ENCODE measurements at regions not wholly inside any gene's neighbourhood (a gene's known extent, or its start where the extent isn't known, plus 50 kb on each side); places are given as distances from the start of the nearest gene placed in this dataset.

DNA sequence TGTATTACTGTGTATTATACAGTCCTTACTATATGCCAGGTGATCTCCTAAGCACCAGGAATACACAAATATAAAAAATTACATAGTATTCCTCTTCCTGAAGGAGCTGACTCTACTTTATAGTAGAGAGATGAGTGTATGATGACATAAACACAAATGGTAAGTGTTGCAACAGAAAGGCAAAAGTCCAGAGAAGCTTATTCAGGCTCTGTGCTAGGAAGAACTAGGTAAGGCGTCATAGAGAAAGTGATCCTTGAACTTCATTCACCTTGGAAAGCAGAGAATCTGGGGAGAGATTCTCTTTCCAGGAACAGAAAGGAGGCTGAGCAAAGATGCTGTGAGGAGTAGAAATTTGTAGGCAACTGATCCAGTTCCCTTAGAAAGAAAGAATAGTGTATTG lies 115.0 kb upstream of the KCNIP4 start:
- DNase-seq (ENCODE audit: low read depth, low spot score) (no peak), FAIRE-seq (no peak)
- Histone ChIP-seq H3K9me1 (replicated peaks; ENCODE audit: control insufficient read depth, extremely low read depth, insufficient read depth, low read length) (no peaks in the 10 kb centered on the region), H3K27me3 (ENCODE audit: control insufficient read depth in 2 of 2, insufficient read depth in 2 of 2, low read length in 2 of 2) (no peaks in the 10 kb centered on the region), H3K4me2 (ENCODE audit: insufficient read depth, low read length) (no peak overlapping the region), H3K79me2 (ENCODE audit: control insufficient read depth, insufficient read depth, low read length) (no peaks in the 10 kb centered on the region), H3K4me3 (replicated peaks in 1 of 3; ENCODE audit: insufficient read depth in 1 of 3, low read depth in 1 of 3, low read length in 3 of 3) (no peak overlapping the region), H3K36me3 (ENCODE audit: control insufficient read depth in 2 of 2, extremely low read depth in 1 of 2, insufficient read depth in 2 of 2, low read length in 2 of 2) (no peaks in the 10 kb centered on the region), H3K27ac (ENCODE audit: insufficient read depth, low read depth, low read length) (no peak overlapping the region), H3K9me3 (replicated peaks; ENCODE audit: control insufficient read depth, insufficient read depth, low read length) (no peaks in the 10 kb centered on the region), H2AFZ (ENCODE audit: low read depth, low read length) (no peak overlapping the region), H3K9ac (replicated peaks; ENCODE audit: extremely low read depth, insufficient read depth, low read length) (no peak overlapping the region), H4K20me1 (replicated peaks; ENCODE audit: control insufficient read depth, extremely low read depth, insufficient read depth, low read length) (no peaks in the 10 kb centered on the region), H3K4me1 (ENCODE audit: control insufficient read depth, extremely low read depth, insufficient read depth, low read length) (no peaks in the 10 kb centered on the region)
- dilution Hi-C loops (cut with MboI; ENCODE audit: extremely low pct_ligation_motif_present, low sequenced_read_pairs), result no loop called here
- no TSS peak for BruUV-seq (replicated peaks)
- TF ChIP-seq EZH2 (IDR thresholded peaks at IDR 0.05; ENCODE audit: borderline replicate concordance, low read depth, low read length, severe bottlenecking), result no peak
- ChIA-PET POLR2A (no interaction called here), CTCF (no interaction called here)
- intact Hi-C loops (cut with micrococcal nuclease), result no loop called here

DNA sequence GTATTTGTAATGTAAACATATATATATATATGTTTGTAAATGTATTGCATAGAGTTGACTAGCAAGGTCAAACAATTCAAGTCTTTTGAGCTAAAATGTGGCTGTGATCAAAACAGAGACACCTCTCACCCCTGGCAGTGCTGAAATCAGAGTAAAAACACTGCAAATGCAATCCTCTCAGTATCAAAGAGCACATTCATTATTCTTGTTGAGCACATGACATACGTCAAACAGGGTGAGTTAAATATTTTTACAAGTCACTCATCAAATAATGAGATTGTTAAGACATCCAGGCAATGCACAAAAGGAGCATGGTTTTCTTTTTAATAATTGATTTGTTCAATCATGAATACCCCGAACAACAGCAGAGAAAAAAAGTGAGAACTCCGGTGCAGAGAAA lies 114.1 kb upstream of the KCNIP4 start:
- no peak overlapping the region for H3K4me3 ChIP-seq (replicated peaks in 1 of 3; ENCODE audit: insufficient read depth in 1 of 3, low read depth in 1 of 3, low read length in 3 of 3)
- H3K79me2 ChIP-seq (ENCODE audit: control insufficient read depth, insufficient read depth, low read length), result no peaks in the 10 kb centered on the region
- TF ChIP-seq, protein P1, sequence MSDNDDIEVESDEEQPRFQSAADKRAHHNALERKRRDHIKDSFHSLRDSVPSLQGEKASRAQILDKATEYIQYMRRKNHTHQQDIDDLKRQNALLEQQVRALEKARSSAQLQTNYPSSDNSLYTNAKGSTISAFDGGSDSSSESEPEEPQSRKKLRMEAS (IDR thresholded peaks at IDR 0.05; ENCODE audit: insufficient read depth, insufficient read length), result no peak
- TF ChIP-seq EZH2 (IDR thresholded peaks at IDR 0.05; ENCODE audit: borderline replicate concordance, low read depth, low read length, severe bottlenecking), result no peak
- TF ChIP-seq POLR2A (IDR thresholded peaks at IDR 0.05; ENCODE audit: low read depth, low read length), result no peak
- TF ChIP-seq FOS (IDR thresholded peaks at IDR 0.05; ENCODE audit: borderline replicate concordance, insufficient read depth, low read length), result no peak
- no peak for TF ChIP-seq MYC (IDR thresholded peaks at IDR 0.05; ENCODE audit: low read depth, low read length)
- no peak for TF ChIP-seq GATA2 (IDR thresholded peaks at IDR 0.05; ENCODE audit: insufficient read depth, insufficient read length, low read depth, low read length)
- TF ChIP-seq, protein P2, sequence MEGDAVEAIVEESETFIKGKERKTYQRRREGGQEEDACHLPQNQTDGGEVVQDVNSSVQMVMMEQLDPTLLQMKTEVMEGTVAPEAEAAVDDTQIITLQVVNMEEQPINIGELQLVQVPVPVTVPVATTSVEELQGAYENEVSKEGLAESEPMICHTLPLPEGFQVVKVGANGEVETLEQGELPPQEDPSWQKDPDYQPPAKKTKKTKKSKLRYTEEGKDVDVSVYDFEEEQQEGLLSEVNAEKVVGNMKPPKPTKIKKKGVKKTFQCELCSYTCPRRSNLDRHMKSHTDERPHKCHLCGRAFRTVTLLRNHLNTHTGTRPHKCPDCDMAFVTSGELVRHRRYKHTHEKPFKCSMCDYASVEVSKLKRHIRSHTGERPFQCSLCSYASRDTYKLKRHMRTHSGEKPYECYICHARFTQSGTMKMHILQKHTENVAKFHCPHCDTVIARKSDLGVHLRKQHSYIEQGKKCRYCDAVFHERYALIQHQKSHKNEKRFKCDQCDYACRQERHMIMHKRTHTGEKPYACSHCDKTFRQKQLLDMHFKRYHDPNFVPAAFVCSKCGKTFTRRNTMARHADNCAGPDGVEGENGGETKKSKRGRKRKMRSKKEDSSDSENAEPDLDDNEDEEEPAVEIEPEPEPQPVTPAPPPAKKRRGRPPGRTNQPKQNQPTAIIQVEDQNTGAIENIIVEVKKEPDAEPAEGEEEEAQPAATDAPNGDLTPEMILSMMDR (IDR thresholded peaks at IDR 0.05; ENCODE audit: extremely low read depth in 1 of 2, insufficient read depth in 1 of 2, low read depth in 1 of 2, low read length in 2 of 2), result no peak
- TF ChIP-seq POLR2AphosphoS5 (IDR thresholded peaks at IDR 0.05; ENCODE audit: insufficient read depth, low read depth, low read length), result no peak
- no peak for TF ChIP-seq JUN (IDR thresholded peaks at IDR 0.05; ENCODE audit: borderline replicate concordance, insufficient read depth, insufficient read length, low read depth)
- DNase-seq (ENCODE audit: low read depth, low spot score) (no peak), FAIRE-seq (no peak)
- no peaks in the 10 kb centered on the region for H3K36me3 ChIP-seq (ENCODE audit: control insufficient read depth in 2 of 2, extremely low read depth in 1 of 2, insufficient read depth in 2 of 2, low read length in 2 of 2)
- H3K4me1 ChIP-seq (ENCODE audit: control insufficient read depth, extremely low read depth, insufficient read depth, low read length), result no peaks in the 10 kb centered on the region
- no peaks in the 10 kb centered on the region for H3K9me1 ChIP-seq (replicated peaks; ENCODE audit: control insufficient read depth, extremely low read depth, insufficient read depth, low read length)
- POLR2A ChIA-PET, result no interaction called here
- no peaks in the 10 kb centered on the region for H3K9me3 ChIP-seq (replicated peaks; ENCODE audit: control insufficient read depth, insufficient read depth, low read length)
- H3K9ac ChIP-seq (replicated peaks; ENCODE audit: extremely low read depth, insufficient read depth, low read length), result no peak overlapping the region
- no peak overlapping the region for H3K4me2 ChIP-seq (ENCODE audit: insufficient read depth, low read length)
- BruUV-seq (replicated peaks), result no TSS peak
- no peaks in the 10 kb centered on the region for H4K20me1 ChIP-seq (replicated peaks; ENCODE audit: control insufficient read depth, extremely low read depth, insufficient read depth, low read length)
- no peak overlapping the region for H3K27ac ChIP-seq (ENCODE audit: insufficient read depth, low read depth, low read length)
- no peaks in the 10 kb centered on the region for H3K27me3 ChIP-seq (ENCODE audit: control insufficient read depth in 2 of 2, insufficient read depth in 2 of 2, low read length in 2 of 2)
- no peak overlapping the region for H2AFZ ChIP-seq (ENCODE audit: low read depth, low read length)
- intact Hi-C loops (cut with micrococcal nuclease), result no loop called here
- CTCF ChIA-PET, result no interaction called here
- dilution Hi-C loops (cut with MboI; ENCODE audit: extremely low pct_ligation_motif_present, low sequenced_read_pairs), result no loop called here

All from endothelial cell of umbilical vein (primary cell).